HTR-8/SVneo (cell line): ENCODE measurements at regions not wholly inside any gene's neighbourhood (a gene's known extent, or its start where the extent isn't known, plus 50 kb on each side); places are given as distances from the start of the nearest gene placed in this dataset.

Experiments used
- DNase-seq: peaks from one replicate; pipeline ENCODE4 v3.0.0; 2011; ENCODE audit warnings: low spot score, mixed read lengths; ENCODE audit not compliant: insufficient read length
- FAIRE-seq: peaks from 2 replicates; lab custom pipeline; 2011; peaks lifted over from hg19 to GRCh38; lab: Jason Lieb, UNC

DNA sequence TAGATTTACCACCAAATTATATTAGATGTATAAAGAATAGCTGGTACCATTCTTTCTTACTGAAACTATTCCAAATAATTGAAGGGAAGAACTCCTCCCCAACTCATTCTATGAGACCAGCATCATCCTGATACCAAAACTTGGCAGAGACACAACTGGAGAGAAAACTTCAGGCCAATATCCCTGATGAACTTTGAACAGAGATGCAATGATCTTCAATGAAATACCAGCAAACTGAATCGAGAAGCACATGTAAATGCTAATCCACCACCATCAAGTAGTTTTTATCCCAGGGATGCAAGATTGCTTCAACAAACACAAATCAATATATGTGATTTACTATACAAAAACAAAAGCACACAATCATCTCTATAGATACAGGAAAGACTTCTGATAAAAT is 329.8 kb downstream of the RDH14 start:
- FAIRE-seq (no peak), DNase-seq (no peak)

- FAIRE-seq (no peak), DNase-seq (no peak)
Measured at GRCh38 chr2:18219676-18220075, 340.8 kb downstream of the RDH14 start.

DNA sequence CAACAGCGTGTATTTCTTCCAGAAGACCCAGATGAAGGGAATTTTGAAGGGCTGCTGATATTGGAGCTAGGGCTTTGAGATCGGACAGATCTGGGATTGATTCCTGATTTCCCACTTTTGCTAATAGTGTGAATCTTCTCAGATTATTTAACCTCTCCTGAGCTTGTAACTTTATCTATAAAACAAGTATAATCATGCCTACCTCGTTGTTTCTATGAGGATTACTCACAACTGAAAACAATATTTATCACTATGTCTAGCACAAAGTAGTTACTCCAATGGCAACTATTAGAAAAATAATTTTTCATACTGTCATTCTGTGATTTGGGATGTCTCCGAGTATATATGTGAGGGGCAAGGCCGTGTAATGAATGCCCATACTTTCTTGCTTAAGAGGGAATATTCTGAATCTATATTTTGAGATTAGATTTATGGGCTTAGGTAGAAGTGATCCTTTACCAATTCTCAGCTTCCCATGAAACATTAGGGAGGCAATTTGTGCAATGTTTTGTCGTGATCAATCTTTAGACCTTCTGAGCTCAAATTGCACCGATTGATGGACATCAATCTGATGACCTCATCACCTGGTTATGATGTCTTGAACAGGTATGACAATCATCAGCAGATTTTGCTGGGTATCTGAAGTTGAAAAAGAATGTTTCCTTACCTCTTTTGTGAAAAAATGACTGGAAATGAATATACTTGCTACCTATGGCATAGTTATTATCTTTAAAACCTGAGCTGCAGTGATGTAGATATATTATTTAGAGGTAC is 339.9 kb downstream of the KCNS3 start:
- FAIRE-seq, result no peak
- DNase-seq, result no peak

DNA sequence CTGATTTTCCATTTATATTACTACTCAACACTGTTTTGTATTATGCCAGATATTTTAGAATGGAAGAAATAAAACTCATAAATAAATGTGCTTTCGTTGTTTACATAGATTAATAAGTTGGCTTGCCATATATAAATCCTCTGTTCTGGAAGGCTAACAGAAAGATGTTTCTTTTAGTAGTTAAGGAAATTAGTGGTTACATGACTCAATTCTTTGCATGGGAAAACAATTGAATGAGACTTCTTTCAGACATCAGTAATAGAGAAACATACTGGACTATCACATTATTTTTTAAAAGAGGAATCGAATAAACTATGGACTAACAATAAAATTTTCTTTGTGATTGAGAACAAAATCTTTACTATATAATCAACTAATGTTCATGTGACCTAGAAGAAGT is 336.5 kb downstream of the KCNS3 start:
- no peak for DNase-seq

GRCh38 chr2:18213986-18214385 is 335.5 kb downstream of the KCNS3 start:
- DNase-seq, result no peak
- FAIRE-seq, result no peak

More for the DNA sequence above, 336.5 kb downstream of the KCNS3 start:
- FAIRE-seq, result no peak

GRCh38 chr2:18209934-18210639 is 331.6 kb downstream of the KCNS3 start:
- FAIRE-seq (peak; percentile 85), DNase-seq (peak; percentile 69)

GRCh38 chr2:18208956-18209355 is 330.5 kb downstream of the KCNS3 start:
- FAIRE-seq, result no peak
- no peak for DNase-seq

DNA sequence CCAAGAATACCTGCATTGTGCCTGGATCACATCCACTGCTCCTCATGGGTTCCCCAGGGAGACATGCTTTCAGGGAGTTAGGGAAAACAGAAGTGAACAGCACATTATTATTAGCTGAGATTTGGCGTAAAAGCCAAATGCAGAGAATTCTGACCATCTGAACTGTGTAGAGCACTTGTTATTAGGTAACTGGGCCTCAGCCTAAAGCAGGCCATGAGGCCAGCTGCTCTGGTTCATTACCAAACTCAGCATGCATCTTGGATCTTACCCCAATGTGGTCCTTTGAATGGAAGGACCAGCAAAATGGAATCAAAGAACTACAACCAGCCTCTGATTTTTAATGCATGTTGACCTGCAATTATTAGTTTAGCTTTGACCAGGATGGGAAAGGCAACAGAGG is 322.3 kb downstream of the KCNS3 start:
- DNase-seq (no peak), FAIRE-seq (no peak)

- no peak for DNase-seq
- FAIRE-seq, result no peak
Measured at GRCh38 chr2:18198677-18199076, 320.2 kb downstream of the KCNS3 start.

- FAIRE-seq (no peak), DNase-seq (no peak)
Measured at GRCh38 chr2:18194161-18194560, 315.7 kb downstream of the KCNS3 start.

DNA sequence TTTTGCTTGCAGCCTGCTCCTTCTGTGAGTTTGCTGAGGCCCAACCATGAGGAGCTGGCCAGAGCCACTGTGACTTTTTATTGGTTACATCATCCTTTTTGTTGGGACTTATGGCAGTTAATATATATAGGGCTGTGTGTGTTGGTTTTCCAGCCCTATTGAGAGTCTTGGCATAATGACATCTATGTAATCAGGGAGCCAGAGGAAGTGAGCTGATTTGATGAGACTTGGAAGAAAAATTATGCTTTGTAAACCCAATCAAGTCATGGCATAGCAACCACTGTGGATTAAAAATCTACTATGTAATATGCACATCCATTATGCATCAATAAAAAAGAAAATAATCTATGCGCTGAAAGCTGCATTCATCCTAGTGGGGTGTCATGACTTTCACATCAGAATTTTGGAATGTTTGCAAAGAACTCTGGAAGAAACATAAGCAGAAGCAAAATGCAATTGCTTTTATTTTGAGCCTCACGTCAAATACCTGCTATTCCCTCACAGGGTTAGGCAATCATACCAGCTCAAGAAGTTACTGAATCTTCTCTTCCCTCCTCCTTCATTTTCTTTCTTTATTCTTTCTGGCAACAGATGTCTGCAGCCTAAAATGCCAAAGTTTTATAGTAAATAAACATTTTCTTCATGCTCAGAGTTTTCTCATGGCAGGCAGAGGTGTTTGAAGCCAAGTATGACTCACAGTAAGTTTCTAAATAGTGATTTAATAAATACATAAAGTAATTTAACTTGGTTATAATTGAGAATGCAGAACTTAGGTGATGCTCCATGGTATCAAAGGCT is 308.5 kb downstream of the KCNS3 start:
- FAIRE-seq (no peak), DNase-seq (no peak)

DNA sequence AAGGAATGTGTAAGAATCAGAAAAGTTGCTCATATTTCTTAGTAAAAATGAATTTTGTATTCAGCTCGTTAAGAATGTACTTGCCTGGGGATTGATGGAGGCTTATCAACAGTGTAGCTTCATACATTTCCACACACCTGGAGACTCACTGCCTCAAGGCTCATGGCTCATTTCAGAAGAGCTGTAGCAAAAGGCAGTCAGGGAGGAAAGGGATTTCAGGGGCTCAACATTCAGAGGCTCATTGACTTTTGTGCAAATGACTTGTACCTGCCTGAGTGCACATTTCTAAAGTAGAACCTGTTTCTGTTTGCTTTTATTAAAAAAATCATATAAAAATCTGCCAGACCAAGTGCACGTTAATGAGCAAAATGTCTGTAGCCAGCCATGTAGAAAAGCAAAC is 304.4 kb downstream of the KCNS3 start:
- DNase-seq (no peak), FAIRE-seq (no peak)

DNA sequence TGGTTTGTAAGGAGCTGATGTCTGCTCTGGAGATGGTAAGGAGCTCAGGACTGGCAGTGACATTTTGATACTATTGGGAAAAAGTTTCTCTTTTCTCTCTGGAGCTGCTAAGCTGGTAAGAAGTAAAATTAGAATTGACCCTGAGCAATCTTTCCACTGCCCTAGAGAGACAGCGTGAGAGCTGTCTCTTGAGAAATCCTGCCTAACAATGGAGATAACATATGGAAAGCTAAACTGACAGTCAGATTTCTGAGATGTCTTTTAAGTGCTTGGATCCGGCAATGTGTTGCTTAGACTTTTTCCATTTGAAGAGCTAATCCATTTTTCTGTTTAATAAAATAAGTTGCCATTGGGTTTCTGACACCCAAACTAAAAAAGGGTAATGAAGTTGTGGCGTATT is 302.4 kb downstream of the KCNS3 start:
- FAIRE-seq, result no peak
- DNase-seq, result no peak

DNA sequence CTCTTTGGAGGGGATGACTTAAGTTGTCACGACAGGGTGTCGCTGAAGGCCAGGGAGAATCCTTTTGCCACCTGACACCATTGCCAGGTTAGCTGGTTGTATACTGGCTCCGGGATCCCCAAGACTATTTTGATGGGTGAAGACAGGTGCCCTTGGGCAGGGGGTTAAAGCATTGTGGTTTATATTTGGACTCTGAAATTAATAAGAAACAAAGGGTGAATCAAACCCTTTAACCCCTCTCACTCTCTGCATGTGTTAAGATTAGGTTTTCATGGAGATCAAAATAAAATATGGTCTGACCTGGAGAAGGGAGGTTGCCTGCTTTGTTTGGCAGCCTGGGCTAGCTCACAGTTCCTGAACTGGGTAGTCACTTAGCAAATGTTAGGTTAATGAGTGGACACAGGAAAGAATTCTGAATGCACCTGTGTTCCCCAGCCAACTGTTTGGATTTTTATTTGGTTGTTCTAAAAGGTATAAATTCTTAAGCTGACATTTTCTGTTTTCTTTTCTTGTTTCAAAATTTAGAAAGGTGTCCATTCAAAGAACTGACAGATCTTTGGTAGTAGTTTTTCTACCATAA is 301.7 kb downstream of the KCNS3 start:
- DNase-seq (no peak), FAIRE-seq (no peak)

DNA sequence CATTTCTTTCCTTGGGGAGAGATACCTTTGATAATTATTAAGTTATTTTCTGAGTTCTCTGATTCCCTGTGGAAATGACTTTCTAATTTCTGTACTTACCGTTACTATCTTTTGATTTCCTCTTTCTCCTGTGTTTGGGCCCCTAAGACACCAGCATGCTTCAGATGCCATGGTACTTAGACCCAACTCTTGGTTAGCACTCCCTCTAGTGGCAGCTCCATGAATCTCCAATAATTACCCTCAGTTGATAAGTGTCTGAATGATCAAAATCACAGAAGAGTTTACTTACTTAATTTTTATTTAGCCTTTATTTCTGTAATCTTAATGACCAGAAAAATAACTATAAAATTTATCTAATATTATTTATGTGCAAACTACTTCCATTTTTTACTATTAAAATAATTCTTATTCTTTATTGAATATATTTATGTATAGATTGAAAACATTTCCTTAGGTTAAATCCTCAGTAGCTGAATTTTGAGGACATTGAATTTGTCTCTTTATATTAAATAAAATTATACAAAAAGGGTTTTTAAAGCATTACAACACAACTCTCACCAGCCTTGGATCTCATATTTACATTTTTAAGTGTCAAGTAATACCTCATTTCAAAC is 300.4 kb downstream of the KCNS3 start:
- FAIRE-seq (no peak), DNase-seq (peak; percentile 62)

GRCh38 chr2:18176679-18177215 is 298.3 kb downstream of the KCNS3 start:
- DNase-seq, result no peak
- no peak for FAIRE-seq

DNA sequence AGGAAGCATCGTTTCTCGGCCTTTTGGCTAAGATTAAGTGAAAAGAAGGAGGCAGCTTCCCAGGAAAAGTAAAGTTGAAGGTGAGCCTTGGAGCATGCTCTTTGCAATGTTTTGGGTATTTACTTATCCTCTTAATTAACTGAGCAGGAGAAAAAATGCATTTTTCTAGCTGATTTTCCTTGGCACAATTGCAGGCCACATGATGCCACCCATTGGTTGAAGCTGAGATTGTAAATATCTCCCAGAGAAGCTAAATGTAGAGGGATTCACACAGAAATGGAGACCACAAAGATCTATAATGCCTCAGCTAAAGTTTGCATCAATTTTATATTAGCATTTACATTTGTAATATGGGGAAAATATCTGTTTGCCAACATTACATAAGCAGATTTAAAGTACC is 294.1 kb downstream of the KCNS3 start:
- no peak for DNase-seq
- no peak for FAIRE-seq

GRCh38 chr2:18171191-18172139 is 293.0 kb downstream of the KCNS3 start:
- DNase-seq, result no peak
- FAIRE-seq, result no peak

- FAIRE-seq (no peak), DNase-seq (no peak)
Measured at GRCh38 chr2:18170642-18171041, 292.2 kb downstream of the KCNS3 start.
